Hepatocyte (in vitro differentiated cells): ENCODE measurements at regions not wholly inside any gene's neighbourhood (a gene's known extent, or its start where the extent isn't known, plus 50 kb on each side); places are given as distances from the start of the nearest gene placed in this dataset.

Source experiments
- DNase-seq: peaks from one replicate; pipeline ENCODE4 v3.0.0-alpha.2; 2016; ENCODE audit warnings: low spot score
- H2AFZ ChIP-seq: fragments of 200-600 bp; sonication (generic); 2 replicates; pipeline ENCODE4 v1.6.0; 2016; ENCODE audit warnings: antibody characterized with exemption, mild to moderate bottlenecking
- H3K27ac ChIP-seq: fragments of 200-600 bp; sonication (generic); 2 replicates; pipeline ENCODE4 v1.5.1; 2016; ENCODE audit warnings: mild to moderate bottlenecking
- H3K27me3 ChIP-seq: fragments of 200-600 bp; sonication (generic); 2 replicates; pipeline ENCODE4 v1.6.1; 2016
- H3K36me3 ChIP-seq: fragments of 200-600 bp; sonication (generic); replicated peaks from 2 replicates; pipeline ENCODE4 v1.5.1; 2016; ENCODE audit warnings: low read depth; ENCODE audit not compliant: insufficient read depth
- H3K4me1 ChIP-seq: fragments of 200-600 bp; sonication (generic); 2 replicates; pipeline ENCODE4 v1.5.1; 2016; ENCODE audit warnings: mild to moderate bottlenecking, moderate library complexity; ENCODE audit not compliant: insufficient read depth
- H3K4me2 ChIP-seq: fragments of 200-600 bp; sonication (generic); 2 replicates; pipeline ENCODE4 v1.6.0; 2016
- H3K4me3 ChIP-seq: fragments of 200-600 bp; sonication (generic); 2 replicates; pipeline ENCODE4 v1.5.1; 2016; ENCODE audit warnings: mild to moderate bottlenecking
- H3K79me2 ChIP-seq: fragments of 200-600 bp; sonication (generic); 2 replicates; pipeline ENCODE4 v1.6.0; 2017; ENCODE audit warnings: mild to moderate bottlenecking
- H3K9me2 ChIP-seq: fragments of 200-600 bp; sonication (generic); replicated peaks from 2 replicates; pipeline ENCODE4 v1.6.0; 2017; ENCODE audit warnings: mild to moderate bottlenecking; ENCODE audit not compliant: insufficient read depth
- H3K9me3 ChIP-seq: fragments of 200-600 bp; sonication (generic); 2 replicates; pipeline ENCODE4 v1.5.1; 2016; ENCODE audit warnings: low read depth, mild to moderate bottlenecking
- H4K20me1 ChIP-seq: fragments of 200-600 bp; sonication (generic); 2 replicates; pipeline ENCODE4 v1.6.0; 2016; ENCODE audit warnings: mild to moderate bottlenecking; ENCODE audit not compliant: insufficient read depth, poor library complexity, severe bottlenecking
- CTCF ChIP-seq: fragments of 200-600 bp; sonication (generic); IDR thresholded peaks from 2 replicates; pipeline ENCODE4 v1.5.1; 2016; ENCODE audit warnings: antibody characterized with exemption, mild to moderate bottlenecking; ENCODE audit not compliant: poor library complexity
- EZH2 ChIP-seq: fragments of 200-600 bp; sonication (generic); IDR thresholded peaks from 2 replicates; pipeline ENCODE4 v1.6.1; 2016; ENCODE audit warnings: antibody characterized with exemption, mild to moderate bottlenecking, borderline replicate concordance
- EZH2phosphoT487 ChIP-seq: fragments of 200-600 bp; sonication (generic); IDR thresholded peaks from one replicate; pipeline ENCODE4 v1.6.1; 2018; ENCODE audit warnings: antibody characterized with exemption, mild to moderate bottlenecking, low read depth, moderate library complexity; ENCODE audit not compliant: unreplicated experiment, severe bottlenecking
- WGBS: methylation state at CpG from one replicate; pipeline ENCODE4 v1.1.6; 2016; ENCODE audit warnings: low lambda C conversion rate; ENCODE audit errors: missing lambda C conversion rate; 5-methylcytosine and 5-hydroxymethylcytosine counted together

GRCh38 chr11:23990346-23991164 lies 506.3 kb upstream of the LUZP2 start:
- Histone ChIP-seq H2AFZ (no peak overlapping the region), H3K27me3 (no peaks in the 10 kb centered on the region), H3K9me2 (no peaks in the 10 kb centered on the region), H3K27ac (no peak overlapping the region), H3K4me2 (no peak overlapping the region), H4K20me1 (no peaks in the 10 kb centered on the region), H3K79me2 (no peaks in the 10 kb centered on the region), H3K9me3 (no peaks in the 10 kb centered on the region), H3K36me3 (no peaks in the 10 kb centered on the region), H3K4me3 (no peak overlapping the region), H3K4me1 (no peaks in the 10 kb centered on the region)
- whole genome bisulfite sequencing = 62% methylated on average over 2 of the region's 2 CpGs
- no peak for TF ChIP-seq EZH2phosphoT487
- no peak for TF ChIP-seq CTCF
- TF ChIP-seq EZH2 = no peak
- no peak for DNase-seq

- whole genome bisulfite sequencing = 72% methylated on average over 2 of the region's 2 CpGs
- no peaks in the 10 kb centered on the region for H3K9me2 ChIP-seq
- TF ChIP-seq CTCF (no peak), EZH2phosphoT487 (no peak), EZH2 (no peak)
- no peak overlapping the region for H3K4me2 ChIP-seq
- no peaks in the 10 kb centered on the region for H3K4me1 ChIP-seq
- H3K79me2 ChIP-seq = no peaks in the 10 kb centered on the region
- H4K20me1 ChIP-seq = no peaks in the 10 kb centered on the region
- no peak overlapping the region for H3K27ac ChIP-seq
- DNase-seq = no peak
- no peak overlapping the region for H2AFZ ChIP-seq
- H3K27me3 ChIP-seq = no peaks in the 10 kb centered on the region
- H3K36me3 ChIP-seq = no peaks in the 10 kb centered on the region
- H3K4me3 ChIP-seq = no peak overlapping the region
- H3K9me3 ChIP-seq = no peaks in the 10 kb centered on the region
These were observed 505.7 kb upstream of the LUZP2 start for GRCh38 chr11:23991165-23991539.

GRCh38 chr11:23995891-23996290 lies 501.0 kb upstream of the LUZP2 start:
- no peaks in the 10 kb centered on the region for H4K20me1 ChIP-seq
- H3K4me1 ChIP-seq = no peaks in the 10 kb centered on the region
- no peak overlapping the region for H3K4me3 ChIP-seq
- H3K27ac ChIP-seq = peak overlapping the region; percentile 51
- TF ChIP-seq EZH2 (no peak), CTCF (no peak), EZH2phosphoT487 (no peak)
- H3K36me3 ChIP-seq = no peaks in the 10 kb centered on the region
- H2AFZ ChIP-seq = no peak overlapping the region
- no peak for DNase-seq
- no peaks in the 10 kb centered on the region for H3K9me3 ChIP-seq
- H3K4me2 ChIP-seq = no peak overlapping the region
- H3K79me2 ChIP-seq = no peaks in the 10 kb centered on the region
- no peaks in the 10 kb centered on the region for H3K9me2 ChIP-seq
- H3K27me3 ChIP-seq = no peaks in the 10 kb centered on the region
